K562 (cell line): ENCODE measurements at regions not wholly inside any gene's neighbourhood (a gene's known extent, or its start where the extent isn't known, plus 50 kb on each side); places are given as distances from the start of the nearest gene placed in this dataset.

Experiments
- ARHGAP35 ChIP-seq: fragments of 450-650 bp; IDR thresholded peaks from 2 replicates; pipeline ENCODE4 v1.6.1; 2018; ENCODE audit not compliant: partially characterized antibody
- CEBPB ChIP-seq: fragments of 450-650 bp; IDR thresholded peaks from 2 replicates; pipeline ENCODE4 v1.6.1; 2016; ENCODE audit warnings: missing genetic modification characterization, missing compliant biosample characterization
- CREB5 ChIP-seq: fragments of 250-450 bp; sonication (Bioruptor Pico); IDR thresholded peaks from 2 replicates; pipeline ENCODE4 v1.5.0; 2020; ENCODE audit warnings: mild to moderate bottlenecking
- POLR2A ChIP-seq: fragments of 450-650 bp; conservative IDR thresholded peaks from 2 replicates; pipeline ENCODE4 v1.6.1; 2016
- SREBF2 ChIP-seq: sonication (generic); formaldehyde crosslinking; IDR thresholded peaks from 2 replicates; pipeline ENCODE4 v1.4.0; 2020; ENCODE audit warnings: mild to moderate bottlenecking, missing genetic modification reagents
- SRSF9 ChIP-seq: fragments of 200-400 bp; formaldehyde crosslinking; IDR thresholded peaks from 2 replicates; pipeline ENCODE4 v1.6.1; 2017; ENCODE audit warnings: low read depth, low read length, borderline replicate concordance
- USF1 ChIP-seq: sonication (generic); formaldehyde crosslinking; IDR thresholded peaks from 2 replicates; pipeline ENCODE4 v1.9.0; 2022; ENCODE audit warnings: mild to moderate bottlenecking, missing genetic modification reagents
- ZBTB8A ChIP-seq: fragments of 450-650 bp; IDR thresholded peaks from 2 replicates; pipeline ENCODE4 v1.6.1; 2018; ENCODE audit warnings: mild to moderate bottlenecking, moderate library complexity; ENCODE audit not compliant: partially characterized antibody
- ZNF121 ChIP-seq: sonication (generic); formaldehyde crosslinking; conservative IDR thresholded peaks from 2 replicates; pipeline ENCODE4 v1.8.0; 2022; ENCODE audit warnings: missing genetic modification reagents
- ZNF239 ChIP-seq: fragments of 250-450 bp; sonication (Bioruptor Pico); IDR thresholded peaks from 2 replicates; pipeline ENCODE4 v1.4.0; 2020; ENCODE audit warnings: mild to moderate bottlenecking
- ZNF609 ChIP-seq: sonication (generic); formaldehyde crosslinking; IDR thresholded peaks from 2 replicates; pipeline ENCODE4 v1.8.1; 2023; ENCODE audit warnings: missing genetic modification reagents, mild to moderate bottlenecking, borderline replicate concordance
- TF ChIP-seq, protein P1 (sequence below): fragments of 450-650 bp; IDR thresholded peaks from 2 replicates; pipeline ENCODE4 v1.6.1; 2018; ENCODE audit not compliant: partially characterized antibody
- TF ChIP-seq, protein P2 (sequence below), 3 experiments: IDR thresholded peaks in 2 of 3; conservative IDR thresholded peaks in 1 of 3; 2 replicates each; pipeline ENCODE4 v1.5.1; 2011 to 2012; ENCODE audit warnings: low read length in 3 of 3, mild to moderate bottlenecking in 3 of 3, control low read depth in 2 of 3, improper control_type of control experiment in 1 of 3, inconsistent platforms in 1 of 3, low read depth in 1 of 3, mixed read lengths in 1 of 3, moderate library complexity in 1 of 3; ENCODE audit not compliant: insufficient read depth in 2 of 3

GRCh38 chr1:55519276-55519675, 304.1 kb upstream of the USP24 start:
- TF ChIP-seq SREBF2 (CRISPR knock-in tag): no peak
- TF ChIP-seq, protein P1, sequence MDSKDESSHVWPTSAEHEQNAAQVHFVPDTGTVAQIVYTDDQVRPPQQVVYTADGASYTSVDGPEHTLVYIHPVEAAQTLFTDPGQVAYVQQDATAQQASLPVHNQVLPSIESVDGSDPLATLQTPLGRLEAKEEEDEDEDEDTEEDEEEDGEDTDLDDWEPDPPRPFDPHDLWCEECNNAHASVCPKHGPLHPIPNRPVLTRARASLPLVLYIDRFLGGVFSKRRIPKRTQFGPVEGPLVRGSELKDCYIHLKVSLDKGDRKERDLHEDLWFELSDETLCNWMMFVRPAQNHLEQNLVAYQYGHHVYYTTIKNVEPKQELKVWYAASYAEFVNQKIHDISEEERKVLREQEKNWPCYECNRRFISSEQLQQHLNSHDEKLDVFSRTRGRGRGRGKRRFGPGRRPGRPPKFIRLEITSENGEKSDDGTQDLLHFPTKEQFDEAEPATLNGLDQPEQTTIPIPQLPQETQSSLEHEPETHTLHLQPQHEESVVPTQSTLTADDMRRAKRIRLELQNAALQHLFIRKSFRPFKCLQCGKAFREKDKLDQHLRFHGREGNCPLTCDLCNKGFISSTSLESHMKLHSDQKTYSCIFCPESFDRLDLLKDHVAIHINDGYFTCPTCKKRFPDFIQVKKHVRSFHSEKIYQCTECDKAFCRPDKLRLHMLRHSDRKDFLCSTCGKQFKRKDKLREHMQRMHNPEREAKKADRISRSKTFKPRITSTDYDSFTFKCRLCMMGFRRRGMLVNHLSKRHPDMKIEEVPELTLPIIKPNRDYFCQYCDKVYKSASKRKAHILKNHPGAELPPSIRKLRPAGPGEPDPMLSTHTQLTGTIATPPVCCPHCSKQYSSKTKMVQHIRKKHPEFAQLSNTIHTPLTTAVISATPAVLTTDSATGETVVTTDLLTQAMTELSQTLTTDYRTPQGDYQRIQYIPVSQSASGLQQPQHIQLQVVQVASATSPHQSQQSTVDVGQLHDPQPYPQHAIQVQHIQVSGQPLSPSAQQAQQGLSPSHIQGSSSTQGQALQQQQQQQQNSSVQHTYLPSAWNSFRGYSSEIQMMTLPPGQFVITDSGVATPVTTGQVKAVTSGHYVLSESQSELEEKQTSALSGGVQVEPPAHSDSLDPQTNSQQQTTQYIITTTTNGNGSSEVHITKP: no peak
- no peak for TF ChIP-seq SRSF9
- TF ChIP-seq ZNF121 (CRISPR knock-in tag): no peak
- no peak for TF ChIP-seq CREB5 (CRISPR knock-in tag)
- TF ChIP-seq POLR2A: no peak
- TF ChIP-seq USF1 (CRISPR knock-in tag): no peak
- TF ChIP-seq, protein P2, sequence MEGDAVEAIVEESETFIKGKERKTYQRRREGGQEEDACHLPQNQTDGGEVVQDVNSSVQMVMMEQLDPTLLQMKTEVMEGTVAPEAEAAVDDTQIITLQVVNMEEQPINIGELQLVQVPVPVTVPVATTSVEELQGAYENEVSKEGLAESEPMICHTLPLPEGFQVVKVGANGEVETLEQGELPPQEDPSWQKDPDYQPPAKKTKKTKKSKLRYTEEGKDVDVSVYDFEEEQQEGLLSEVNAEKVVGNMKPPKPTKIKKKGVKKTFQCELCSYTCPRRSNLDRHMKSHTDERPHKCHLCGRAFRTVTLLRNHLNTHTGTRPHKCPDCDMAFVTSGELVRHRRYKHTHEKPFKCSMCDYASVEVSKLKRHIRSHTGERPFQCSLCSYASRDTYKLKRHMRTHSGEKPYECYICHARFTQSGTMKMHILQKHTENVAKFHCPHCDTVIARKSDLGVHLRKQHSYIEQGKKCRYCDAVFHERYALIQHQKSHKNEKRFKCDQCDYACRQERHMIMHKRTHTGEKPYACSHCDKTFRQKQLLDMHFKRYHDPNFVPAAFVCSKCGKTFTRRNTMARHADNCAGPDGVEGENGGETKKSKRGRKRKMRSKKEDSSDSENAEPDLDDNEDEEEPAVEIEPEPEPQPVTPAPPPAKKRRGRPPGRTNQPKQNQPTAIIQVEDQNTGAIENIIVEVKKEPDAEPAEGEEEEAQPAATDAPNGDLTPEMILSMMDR (IDR thresholded peaks at IDR 0.05 in 2 of 3, conservative IDR thresholded peaks at IDR 0.05 in 1 of 3; ENCODE audit: insufficient read depth in 2 of 3, low read depth in 1 of 3, low read length in 3 of 3): no peak
- TF ChIP-seq ZNF609 (CRISPR knock-in tag): no peak
- TF ChIP-seq ZBTB8A: no peak
- TF ChIP-seq CEBPB (tag): no peak
- TF ChIP-seq ARHGAP35: no peak
- no peak for TF ChIP-seq ZNF239 (CRISPR knock-in tag)
